GM21825 (cell line): ENCODE measurements at regions not wholly inside any gene's neighbourhood (a gene's known extent, or its start where the extent isn't known, plus 50 kb on each side); places are given as distances from the start of the nearest gene placed in this dataset.
A peak's percentile ranks its signal among the peaks of the same experiment; 100 is the strongest.

ENCODE experiments used
- ATAC-seq: cut with Tn5 transposase; IDR thresholded peaks from one replicate; pipeline ENCODE4 v1.9.1; 2021; ENCODE audit warnings: mild to moderate bottlenecking, moderate library complexity; ENCODE audit not compliant: unreplicated experiment

DNA sequence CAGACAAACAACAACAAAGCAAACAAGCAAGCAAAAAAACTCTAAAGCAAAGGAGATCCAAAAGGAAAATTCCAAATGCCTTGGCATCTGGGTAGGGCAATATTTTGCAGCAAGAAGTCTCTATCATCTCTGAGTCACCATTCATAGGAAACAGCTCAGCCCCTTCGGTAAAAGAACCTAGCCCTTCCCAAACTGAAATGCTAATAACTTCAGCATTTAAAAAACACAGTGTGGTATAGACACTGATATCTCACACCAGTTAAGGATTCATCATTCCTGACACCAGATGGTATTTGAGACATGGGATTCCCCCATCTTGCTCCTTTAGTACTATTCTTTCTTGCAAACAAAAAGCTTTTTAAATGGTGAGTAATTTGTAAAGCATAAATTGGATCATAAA lies 491.8 kb downstream of the TXNL1 start:
- ATAC-seq, result no peak

DNA sequence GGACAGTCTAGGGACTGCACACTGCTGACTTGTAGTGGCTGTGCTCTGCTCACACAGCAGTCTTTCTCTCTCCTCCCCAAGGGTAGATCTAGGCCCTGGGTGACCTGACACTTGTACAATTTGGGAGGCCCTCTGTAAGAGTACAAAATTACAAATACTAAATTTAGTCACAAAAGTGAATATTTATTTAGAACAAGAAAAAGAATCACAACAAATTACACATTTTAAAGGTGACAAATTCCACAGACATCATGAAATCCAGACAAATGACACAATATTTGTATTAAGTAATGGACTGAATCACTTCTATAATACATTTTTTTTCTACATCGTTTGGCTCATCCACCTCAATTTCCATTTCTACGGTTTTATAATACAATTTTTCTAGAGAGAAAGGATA lies 496.4 kb downstream of the TXNL1 start:
- ATAC-seq, result no peak

DNA sequence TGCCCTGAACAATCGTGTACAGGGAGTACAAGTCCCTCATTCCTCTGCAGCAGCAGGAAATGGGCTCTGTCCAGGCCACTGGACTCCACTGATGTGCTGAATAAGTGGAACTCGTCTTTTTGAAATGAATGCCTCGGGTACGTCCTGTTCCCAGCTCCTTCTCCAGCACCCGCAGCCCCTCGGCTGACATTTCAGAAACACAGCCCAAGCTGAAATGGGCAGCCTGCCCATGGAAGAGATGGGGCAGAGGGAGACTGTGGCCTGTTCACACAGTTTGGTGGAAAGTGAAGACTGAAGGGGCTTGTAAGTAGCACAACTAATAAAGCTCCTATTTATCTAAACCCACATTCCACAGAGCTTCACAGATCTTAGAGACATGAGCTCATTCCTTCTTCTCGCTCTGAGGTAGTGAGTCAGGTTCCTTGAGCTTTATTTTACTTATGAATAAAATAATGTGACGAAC lies 498.6 kb downstream of the TXNL1 start:
- ATAC-seq, result no peak

DNA sequence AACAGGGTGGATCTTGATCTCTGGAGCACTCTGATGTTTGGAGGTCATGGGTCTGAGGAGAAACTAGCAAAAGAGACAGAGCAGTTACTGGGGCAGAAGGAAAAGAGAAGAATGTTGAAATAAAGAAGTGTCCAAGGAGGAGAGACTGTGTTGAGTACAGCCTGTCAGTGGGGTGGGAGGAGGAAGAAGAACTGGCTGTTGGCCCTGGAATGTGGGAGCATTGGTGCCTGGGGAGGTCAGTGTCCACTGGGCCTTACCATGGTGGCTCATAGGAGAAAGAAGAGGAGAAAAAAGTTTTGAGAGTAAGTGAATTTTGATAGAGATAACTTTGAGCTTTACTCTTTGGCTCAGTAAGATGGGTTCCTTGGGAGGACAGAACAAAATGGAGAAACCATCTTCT lies 499.0 kb downstream of the TXNL1 start:
- no peak for ATAC-seq

DNA sequence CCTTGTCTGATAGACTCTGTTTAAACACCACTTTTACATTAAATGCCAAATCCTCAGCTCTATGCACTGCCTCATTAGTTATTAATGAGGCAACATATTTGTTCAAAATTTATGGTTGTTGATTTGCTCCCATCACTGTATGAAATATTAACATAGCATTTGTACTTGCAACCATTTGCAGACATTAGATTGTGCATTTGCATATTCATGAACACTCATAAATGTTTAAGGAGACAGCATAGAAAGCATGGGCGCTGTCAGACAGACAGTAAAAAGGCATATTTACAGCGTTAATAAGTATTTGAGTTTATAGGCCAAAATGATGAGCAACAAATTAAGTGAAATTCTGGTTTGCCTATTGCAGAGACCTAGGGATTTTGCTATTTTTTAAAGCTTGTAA lies 502.3 kb downstream of the TXNL1 start:
- ATAC-seq, result no peak

DNA sequence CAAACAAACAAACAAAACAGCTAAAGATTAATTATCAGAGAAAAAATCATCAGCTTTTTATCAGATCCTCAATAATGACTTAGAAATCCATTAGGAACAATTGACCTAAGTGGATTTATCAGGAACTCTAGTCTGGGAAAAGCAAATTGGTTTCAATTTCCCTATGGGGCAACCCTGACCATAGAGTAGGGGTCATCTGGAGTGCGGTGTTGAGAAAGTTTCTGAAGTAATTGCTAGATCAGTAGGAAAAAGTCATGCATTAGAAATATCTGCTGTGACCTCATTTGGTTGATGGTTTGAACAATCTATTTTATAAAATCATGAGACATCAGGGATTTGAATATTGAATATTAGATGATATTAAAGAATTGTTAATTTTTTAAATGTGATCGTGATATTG lies 507.9 kb downstream of the TXNL1 start:
- no peak for ATAC-seq

DNA sequence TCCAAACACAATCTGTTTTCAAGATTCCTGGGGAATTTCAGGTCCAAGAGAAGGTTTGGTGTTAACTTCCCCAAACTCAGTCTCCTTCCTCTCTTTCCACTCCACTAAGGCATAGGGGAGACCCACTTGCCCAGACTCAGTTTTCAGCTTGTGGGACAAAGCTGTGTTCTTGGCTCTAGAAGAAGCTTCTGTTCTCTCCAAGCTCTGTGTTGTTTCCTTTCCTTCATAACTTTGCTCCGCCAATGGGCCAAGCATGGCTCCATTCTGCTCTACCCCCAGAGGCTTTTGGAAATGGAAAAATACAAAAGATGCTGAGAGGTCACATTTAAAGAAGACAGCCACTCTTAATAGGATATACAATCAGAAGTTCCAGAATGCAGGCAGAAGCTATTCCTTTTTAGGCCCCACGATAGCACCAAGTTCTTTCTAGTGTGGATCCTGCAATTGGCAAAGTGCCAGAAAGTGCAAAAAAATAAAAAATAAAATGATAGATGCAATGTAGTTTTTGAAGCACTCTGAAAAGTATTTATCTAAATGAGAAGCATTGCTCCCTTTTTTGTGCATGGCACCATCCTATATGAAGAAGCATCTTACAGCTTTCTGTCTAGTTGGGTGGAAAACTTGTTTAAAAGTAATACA lies 510.1 kb downstream of the TXNL1 start:
- no peak for ATAC-seq

DNA sequence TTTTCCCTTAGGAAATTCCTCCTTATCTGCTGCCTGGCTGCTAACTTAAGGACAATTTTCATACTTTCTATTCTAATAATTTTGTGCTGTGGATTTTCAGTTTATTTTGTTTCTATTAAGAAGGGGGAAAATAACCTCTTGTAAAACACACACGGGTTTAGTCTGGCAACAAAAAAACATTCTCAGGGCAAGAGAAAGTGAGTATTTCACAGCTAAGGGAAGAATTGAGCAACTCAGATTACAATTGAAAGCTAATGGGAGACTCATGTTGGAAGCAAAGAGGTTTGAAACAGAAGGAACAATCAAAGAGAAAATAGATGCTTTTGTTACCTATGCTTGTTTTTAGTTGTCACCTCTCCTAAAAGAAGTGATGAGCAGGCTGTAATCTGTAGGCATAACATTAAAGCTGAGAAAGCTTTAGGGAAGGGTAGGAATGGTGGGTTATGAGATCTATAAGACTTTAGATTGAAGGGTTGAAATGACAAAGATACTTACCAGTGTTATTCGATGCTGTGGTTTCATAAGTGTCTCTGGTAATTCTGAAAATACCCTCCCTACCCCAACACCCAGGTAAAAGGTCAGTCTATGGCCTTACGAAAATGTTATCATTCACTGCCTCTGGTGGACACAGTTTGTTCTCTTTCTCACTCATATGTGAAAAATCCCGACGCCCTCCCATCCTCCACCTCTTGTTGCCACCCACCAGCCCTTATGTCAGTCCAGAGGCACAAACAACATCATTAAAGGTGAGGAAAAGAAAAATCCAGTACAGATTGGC lies 510.9 kb downstream of the TXNL1 start:
- no peak for ATAC-seq

DNA sequence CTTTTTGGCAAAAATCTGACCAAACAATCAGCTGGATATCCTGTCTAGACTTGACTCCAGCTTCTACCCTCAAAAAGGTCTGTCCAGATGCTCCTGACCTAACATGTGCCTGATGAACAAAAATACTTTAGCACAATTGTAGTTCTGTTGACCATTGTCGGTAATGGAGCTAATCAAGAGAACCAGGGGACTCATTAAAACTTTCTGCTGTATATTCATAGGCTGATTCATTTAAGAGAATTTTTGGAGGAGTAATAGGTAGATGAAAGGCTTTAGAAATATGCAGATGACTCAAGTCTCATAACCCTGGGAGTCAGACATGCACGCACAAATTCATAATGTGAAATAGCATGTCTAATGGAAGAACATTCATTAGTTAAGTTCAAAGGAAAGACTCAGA lies 514.2 kb downstream of the TXNL1 start:
- ATAC-seq, result no peak

DNA sequence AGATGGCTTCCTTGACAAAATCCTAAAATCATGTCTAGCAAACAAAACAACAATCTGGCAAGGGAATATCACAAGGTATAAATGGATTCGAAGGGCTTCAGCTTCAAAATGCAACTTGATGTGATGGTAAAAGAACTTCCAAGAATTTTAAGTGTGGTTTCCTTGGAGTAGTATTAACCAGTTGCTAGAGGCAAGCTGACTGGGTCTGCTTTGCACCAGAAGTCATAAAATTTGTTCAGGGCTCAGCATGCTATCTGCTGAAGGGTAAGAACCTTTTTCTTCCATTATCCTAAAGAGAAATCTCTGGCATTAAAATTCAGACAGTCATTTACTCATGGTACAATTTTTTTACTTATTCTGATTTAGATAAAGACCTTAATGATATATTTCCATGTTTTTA lies 516.7 kb downstream of the TXNL1 start:
- ATAC-seq, result no peak

DNA sequence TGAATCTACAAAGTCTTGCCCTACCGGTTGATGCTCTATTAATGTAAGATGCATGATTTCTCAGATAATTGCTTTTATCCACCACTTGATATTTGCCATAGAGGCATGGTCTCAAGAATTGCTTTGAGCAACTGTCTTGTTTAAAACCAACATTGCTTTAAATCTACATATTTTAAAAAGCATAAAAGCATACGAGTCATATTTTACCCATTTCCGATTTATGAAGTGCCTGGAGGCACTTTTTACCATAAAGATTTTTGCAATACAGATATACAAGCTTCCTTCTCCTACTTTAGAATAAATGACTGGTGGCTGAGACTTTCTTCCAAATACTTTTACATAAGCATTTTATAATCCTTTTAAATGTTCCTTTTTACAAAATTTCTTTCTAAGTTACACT lies 517.6 kb downstream of the TXNL1 start:
- no peak for ATAC-seq

DNA sequence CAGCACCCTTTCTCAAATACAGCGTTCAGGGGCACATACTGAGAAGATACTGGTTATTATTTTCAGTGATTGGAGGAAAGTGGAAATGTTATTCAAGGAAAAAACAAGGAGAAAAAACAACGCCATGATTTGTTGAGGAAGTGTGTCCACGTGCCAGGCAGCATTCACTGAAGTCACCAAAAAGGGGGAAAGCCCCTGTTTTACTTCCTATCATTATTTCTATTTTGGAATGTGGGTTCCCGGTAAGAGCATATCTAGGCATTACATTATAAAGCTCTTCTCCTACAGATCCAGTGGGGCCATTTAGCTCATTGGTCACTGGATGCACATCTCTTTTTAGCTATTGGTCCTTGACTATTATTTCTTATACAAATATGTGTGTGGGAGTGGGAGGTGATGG lies 518.7 kb downstream of the TXNL1 start:
- ATAC-seq, result no peak

DNA sequence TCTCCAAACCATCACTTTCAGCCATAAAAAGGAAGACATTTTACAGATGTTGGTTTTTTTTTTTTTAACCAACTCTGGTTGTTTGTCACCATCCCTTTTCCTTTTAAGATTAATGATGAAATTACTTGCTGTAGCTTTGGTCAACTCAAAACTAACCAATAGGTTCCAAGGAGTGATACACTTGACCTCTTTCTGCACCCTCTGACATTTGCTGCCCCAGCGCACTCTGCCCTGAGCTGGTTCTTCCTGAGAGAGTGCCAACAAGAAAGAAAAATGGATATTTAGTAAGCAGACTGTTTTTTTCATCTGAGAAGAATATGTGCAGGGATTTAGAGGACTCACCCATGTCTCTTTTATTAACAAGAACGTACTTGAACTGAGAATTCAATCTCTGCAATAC lies 520.0 kb downstream of the TXNL1 start:
- no peak for ATAC-seq

DNA sequence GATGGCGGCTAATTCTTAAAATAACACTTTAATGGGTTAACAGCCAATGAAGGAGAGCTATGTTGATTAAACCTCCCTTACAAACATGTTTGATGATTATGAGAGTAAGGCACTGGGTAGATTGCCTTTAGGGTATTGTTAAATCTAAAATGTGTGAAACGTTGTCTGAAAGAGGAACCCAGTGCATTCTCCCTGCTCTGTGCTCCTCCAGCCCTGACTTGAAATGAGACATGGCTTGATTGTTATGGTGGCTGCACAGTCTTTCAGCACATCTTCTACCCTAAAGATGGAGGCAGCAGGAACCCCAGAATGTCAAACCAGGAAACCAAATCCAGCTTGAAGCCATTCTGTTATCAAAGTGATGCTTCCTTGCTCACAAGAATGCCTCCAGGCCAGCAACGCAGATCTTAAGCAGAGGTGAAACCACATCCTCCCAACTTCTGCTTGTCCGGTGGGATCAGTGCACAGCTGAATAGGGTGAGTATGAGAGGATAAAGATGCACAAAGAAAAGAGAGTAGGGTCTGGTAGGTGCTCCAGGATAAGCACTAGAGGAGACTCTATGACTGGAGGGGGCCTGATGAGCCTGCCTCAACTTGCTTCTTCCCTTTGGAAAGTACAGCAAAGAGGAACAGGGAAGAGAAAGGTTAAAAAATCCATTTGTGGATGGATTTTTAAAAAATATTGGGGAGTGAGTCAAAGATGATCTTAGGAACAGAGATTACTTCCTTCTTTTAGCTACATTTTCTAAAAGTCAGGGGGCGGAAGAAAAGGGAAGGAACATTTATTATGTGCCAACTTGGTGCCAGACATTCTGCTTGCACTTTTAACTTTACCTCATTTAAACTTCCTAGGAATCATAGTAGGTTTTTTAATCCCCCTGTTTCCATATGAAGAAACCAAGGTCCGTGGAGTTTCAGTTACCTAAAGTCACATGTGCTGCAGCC lies 523.0 kb downstream of the TXNL1 start:
- no peak for ATAC-seq

DNA sequence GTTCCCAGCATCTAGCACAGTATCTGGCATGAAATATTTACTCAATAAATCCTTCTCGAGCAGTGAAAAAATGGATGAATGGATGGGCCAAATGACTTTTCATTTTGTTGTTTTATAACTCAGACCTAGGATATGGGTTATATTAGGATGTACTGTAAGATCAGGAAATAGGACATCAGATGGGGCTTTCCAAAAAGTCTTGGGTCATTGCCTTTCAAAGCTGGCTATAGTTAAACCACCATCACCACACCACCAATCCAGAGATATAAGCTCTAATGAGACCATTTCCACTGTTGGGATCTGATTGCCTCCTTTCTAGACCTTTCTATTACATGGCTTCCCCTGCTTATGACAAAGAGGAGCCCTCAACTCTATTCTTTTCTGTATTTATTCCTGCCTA lies 525.0 kb upstream of the TCF4 start:
- ATAC-seq, result no peak

DNA sequence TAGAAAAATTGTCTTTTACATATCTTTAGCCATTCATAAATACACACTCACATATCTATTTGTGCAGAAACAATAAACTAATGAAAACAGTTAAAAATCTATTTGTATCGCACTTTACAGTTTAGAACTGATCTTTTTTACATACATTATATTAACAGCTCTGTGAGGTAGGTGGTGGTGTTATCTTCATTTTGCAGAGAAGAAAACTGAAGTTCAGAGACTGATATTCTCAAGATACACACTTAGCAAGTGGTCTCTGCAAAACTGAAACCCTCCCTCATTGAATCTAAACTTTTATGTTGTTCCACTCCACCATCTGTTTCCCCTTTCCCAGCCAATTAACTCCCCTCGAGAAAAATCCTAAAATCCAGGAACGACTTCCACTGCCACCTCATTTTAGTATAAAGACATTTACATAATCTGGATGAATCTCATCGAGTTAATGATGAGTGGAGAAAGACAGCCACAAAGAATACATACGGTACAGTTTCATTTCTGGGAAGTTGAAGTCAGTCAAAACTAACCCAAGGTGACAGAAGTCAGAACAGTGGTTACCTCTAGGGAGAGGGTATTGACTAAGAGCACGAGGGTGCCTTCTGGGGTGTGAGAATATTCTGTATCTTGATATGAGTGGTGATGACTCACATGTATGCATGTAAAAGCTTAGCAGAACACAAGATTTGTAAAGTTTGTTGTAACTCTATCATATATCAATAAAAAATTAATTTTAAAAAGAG lies 524.2 kb upstream of the TCF4 start:
- ATAC-seq, result peak; percentile 97

DNA sequence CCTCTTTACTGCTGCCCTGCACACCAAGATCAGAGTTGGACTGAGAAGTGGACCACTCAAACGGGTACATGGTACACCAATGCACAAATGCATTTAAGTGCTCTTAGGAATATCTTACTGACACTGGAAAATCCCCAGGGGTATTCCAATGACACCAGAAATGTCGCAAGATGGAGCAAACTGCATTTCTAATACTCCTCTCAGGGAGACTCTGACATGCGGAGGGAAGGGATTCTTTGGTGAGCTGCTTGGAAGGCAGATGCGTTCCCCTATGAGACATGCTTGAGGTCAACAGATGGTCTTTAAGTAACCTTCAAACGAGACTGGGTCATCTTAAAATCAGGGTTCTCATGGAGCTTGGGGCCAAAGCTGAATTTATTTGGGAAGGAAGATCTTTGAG lies 521.8 kb upstream of the TCF4 start:
- no peak for ATAC-seq

DNA sequence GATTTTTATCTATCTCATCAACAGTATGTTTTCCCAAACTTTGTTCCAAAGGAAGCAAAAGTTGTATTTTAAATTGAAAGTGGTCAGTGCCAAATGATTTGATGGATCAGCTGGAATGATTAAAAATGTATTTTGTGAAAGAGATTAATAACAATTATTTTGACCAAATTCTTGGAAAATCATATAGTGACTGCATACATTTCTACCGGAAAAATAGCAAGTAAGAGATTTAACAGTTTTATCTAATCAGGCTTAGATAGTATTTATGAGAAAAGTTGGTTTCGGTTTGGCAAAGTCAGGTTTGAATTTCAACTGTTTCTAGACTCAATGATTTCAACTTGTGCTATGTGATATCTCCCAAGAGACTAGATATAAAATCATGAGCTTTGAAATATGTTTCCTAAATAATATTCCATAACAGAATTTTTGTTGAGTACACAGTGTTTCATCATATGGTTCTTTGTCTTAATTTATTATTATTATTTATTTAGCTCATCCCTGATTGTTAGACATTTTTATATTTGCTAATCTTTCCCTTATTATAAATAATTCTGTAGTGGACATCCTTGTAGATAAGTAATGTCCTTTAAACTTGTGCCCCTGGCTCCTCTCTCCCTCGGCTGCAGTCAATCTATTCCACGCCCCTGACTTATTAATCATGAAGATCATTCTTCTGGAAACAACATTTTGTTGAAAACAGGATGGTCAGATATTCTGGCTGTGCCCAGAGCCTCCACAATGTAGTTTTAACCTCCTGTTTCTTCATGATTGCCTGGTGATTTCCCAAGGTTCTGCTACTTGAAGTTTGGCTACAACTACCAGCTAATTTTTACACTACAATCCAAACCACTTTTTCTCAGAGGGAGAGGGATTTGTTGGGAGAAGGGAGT lies 520.7 kb upstream of the TCF4 start:
- no peak for ATAC-seq

DNA sequence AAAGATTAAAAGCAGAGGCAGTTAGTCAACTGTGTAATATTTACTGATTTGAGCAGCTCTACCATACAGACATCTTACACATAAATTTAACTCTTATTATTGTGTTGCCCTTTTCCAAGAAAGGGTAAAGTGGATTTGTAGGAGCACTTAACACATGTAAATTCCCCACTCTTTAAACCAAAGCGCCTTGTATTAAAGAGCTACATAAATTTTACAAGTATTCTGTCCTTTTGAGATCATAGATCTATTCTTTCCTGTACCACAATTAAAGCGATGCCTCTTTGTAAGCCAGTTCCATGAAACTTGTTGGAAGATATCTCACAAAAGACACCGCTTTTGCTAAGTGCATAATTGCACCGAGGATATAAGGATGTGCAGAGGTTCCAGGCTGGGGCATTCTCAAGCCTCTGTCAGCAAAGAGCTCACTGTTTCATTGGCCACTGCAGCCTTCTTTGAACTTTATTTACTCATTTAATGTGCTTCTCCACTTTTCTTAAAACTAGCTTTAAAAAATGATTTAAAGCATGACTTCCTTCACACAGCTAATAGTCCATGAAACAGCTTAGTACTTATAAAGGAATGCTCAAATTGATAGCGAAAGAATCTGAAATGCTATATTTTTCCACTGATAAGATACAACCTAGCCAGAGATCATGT lies 520.0 kb upstream of the TCF4 start:
- ATAC-seq, result no peak
